ENCODE measurements at regions not wholly inside any gene's neighbourhood (a gene's known extent, or its start where the extent isn't known, plus 50 kb on each side); places are given as distances from the start of the nearest gene placed in this dataset.

DNA sequence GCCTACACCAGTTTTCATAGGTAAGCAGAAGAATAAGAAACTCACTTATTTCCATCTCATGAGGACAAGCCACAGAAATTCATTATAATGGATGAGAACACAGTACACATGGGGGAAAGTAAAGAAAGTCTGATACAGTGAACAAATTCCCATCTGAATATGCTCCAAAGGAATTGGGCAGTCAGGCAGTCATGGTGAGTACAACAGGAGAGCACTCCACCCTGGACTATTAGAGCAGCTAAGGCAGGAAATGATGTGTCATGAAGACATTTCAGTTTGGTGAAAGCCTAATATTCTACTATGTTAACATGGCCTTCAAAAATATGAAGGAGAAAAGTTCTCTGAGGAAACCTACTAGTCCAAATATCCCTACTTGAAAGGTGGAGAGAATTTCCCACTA, 92.0 kb upstream of the PRDX4 start:
- H3K4me3 ChIP-seq (ENCODE audit: low read depth, low read length), result no peak overlapping the region
- no peak overlapping the region for H3K27ac ChIP-seq
- in situ Hi-C loops (cut with HindIII; ENCODE audit: low pct_ligation_motif_present, low sequenced_read_pairs), result no loop called here
- no peaks in the 10 kb centered on the region for H3K27me3 ChIP-seq (replicated peaks)
- TF ChIP-seq, protein P1, sequence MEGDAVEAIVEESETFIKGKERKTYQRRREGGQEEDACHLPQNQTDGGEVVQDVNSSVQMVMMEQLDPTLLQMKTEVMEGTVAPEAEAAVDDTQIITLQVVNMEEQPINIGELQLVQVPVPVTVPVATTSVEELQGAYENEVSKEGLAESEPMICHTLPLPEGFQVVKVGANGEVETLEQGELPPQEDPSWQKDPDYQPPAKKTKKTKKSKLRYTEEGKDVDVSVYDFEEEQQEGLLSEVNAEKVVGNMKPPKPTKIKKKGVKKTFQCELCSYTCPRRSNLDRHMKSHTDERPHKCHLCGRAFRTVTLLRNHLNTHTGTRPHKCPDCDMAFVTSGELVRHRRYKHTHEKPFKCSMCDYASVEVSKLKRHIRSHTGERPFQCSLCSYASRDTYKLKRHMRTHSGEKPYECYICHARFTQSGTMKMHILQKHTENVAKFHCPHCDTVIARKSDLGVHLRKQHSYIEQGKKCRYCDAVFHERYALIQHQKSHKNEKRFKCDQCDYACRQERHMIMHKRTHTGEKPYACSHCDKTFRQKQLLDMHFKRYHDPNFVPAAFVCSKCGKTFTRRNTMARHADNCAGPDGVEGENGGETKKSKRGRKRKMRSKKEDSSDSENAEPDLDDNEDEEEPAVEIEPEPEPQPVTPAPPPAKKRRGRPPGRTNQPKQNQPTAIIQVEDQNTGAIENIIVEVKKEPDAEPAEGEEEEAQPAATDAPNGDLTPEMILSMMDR (IDR thresholded peaks at IDR 0.05; ENCODE audit: low read depth, low read length, missing control alignments), result no peak
- H3K36me3 ChIP-seq (replicated peaks), result no peaks in the 10 kb centered on the region
- DNase-seq, result no peak

- Histone ChIP-seq H3K27me3 (replicated peaks) (no peaks in the 10 kb centered on the region), H3K36me3 (replicated peaks) (no peaks in the 10 kb centered on the region), H3K4me3 (ENCODE audit: low read depth, low read length) (no peak overlapping the region), H3K27ac (no peak overlapping the region)
- in situ Hi-C loops (cut with HindIII; ENCODE audit: low pct_ligation_motif_present, low sequenced_read_pairs), result no loop called here
- TF ChIP-seq, protein P1 (IDR thresholded peaks at IDR 0.05; ENCODE audit: low read depth, low read length, missing control alignments), result no peak
- peak; percentile 21 for DNase-seq
Measured at GRCh38 chrX:23578079-23578478, 89.2 kb upstream of the PRDX4 start.

- H3K27me3 ChIP-seq (replicated peaks), result no peaks in the 10 kb centered on the region
- no peak overlapping the region for H3K4me3 ChIP-seq (ENCODE audit: low read depth, low read length)
- no peak for DNase-seq
- H3K27ac ChIP-seq, result no peak overlapping the region
- TF ChIP-seq, protein P1 (IDR thresholded peaks at IDR 0.05; ENCODE audit: low read depth, low read length, missing control alignments), result no peak
- in situ Hi-C loops (cut with HindIII; ENCODE audit: low pct_ligation_motif_present, low sequenced_read_pairs), result no loop called here
- no peaks in the 10 kb centered on the region for H3K36me3 ChIP-seq (replicated peaks)
Measured at GRCh38 chrX:23589496-23589895, 77.8 kb upstream of the PRDX4 start.

- TF ChIP-seq, protein P1 (IDR thresholded peaks at IDR 0.05; ENCODE audit: low read depth, low read length, missing control alignments), result no peak
- H3K27ac ChIP-seq, result no peak overlapping the region
- DNase-seq, result no peak
- in situ Hi-C loops (cut with HindIII; ENCODE audit: low pct_ligation_motif_present, low sequenced_read_pairs), result no loop called here
- H3K4me3 ChIP-seq (ENCODE audit: low read depth, low read length), result no peak overlapping the region
- H3K36me3 ChIP-seq (replicated peaks), result no peaks in the 10 kb centered on the region
- H3K27me3 ChIP-seq (replicated peaks), result no peaks in the 10 kb centered on the region
Measured at GRCh38 chrX:23592741-23593140, 74.6 kb upstream of the PRDX4 start.

GRCh38 chrX:23598575-23598974, 68.7 kb upstream of the PRDX4 start:
- in situ Hi-C loops (cut with HindIII; ENCODE audit: low pct_ligation_motif_present, low sequenced_read_pairs), result no loop called here
- no peaks in the 10 kb centered on the region for H3K27me3 ChIP-seq (replicated peaks)
- H3K36me3 ChIP-seq (replicated peaks), result no peaks in the 10 kb centered on the region
- no peak for DNase-seq
- no peak overlapping the region for H3K4me3 ChIP-seq (ENCODE audit: low read depth, low read length)
- no peak overlapping the region for H3K27ac ChIP-seq
- TF ChIP-seq, protein P1 (IDR thresholded peaks at IDR 0.05; ENCODE audit: low read depth, low read length, missing control alignments), result no peak

- Histone ChIP-seq H3K36me3 (replicated peaks) (no peaks in the 10 kb centered on the region), H3K27ac (no peak overlapping the region), H3K27me3 (replicated peaks) (no peaks in the 10 kb centered on the region), H3K4me3 (ENCODE audit: low read depth, low read length) (no peak overlapping the region)
- TF ChIP-seq, protein P1 (IDR thresholded peaks at IDR 0.05; ENCODE audit: low read depth, low read length, missing control alignments), result no peak
- DNase-seq, result no peak
- in situ Hi-C loops (cut with HindIII; ENCODE audit: low pct_ligation_motif_present, low sequenced_read_pairs), result no loop called here
Measured at GRCh38 chrX:23603501-23603900, 63.8 kb upstream of the PRDX4 start.
